Liver (tissue), 3 donors: ENCODE measurements at regions not wholly inside any gene's neighbourhood (a gene's known extent, or its start where the extent isn't known, plus 50 kb on each side); places are given as distances from the start of the nearest gene placed in this dataset.

ENCODE experiments used
- EGR1 ChIP-seq, 2 donors: IDR thresholded peaks; 2 replicates each; pipeline ENCODE4 v1.6.1; 2016 to 2018; ENCODE audit warnings: antibody characterized with exemption in 2 of 2, low read depth in 2 of 2
- GABPA ChIP-seq, 2 donors: IDR thresholded peaks in 1 of 2; conservative IDR thresholded peaks in 1 of 2; 2 replicates each; pipeline ENCODE4 v1.6.1; 2016; ENCODE audit warnings: antibody characterized with exemption in 2 of 2, mild to moderate bottlenecking in 1 of 2, moderate library complexity in 1 of 2
- HNF4A ChIP-seq, 2 donors: conservative IDR thresholded peaks; 2 replicates each; pipeline ENCODE4 v1.6.1; 2016; ENCODE audit warnings: antibody characterized with exemption in 2 of 2, mild to moderate bottlenecking in 2 of 2
- HNF4G ChIP-seq: IDR thresholded peaks from 2 replicates; pipeline ENCODE4 v1.6.1; 2016; ENCODE audit warnings: antibody characterized with exemption
- NR2F2 ChIP-seq: IDR thresholded peaks from 2 replicates; pipeline ENCODE4 v1.6.1; 2016; ENCODE audit warnings: antibody characterized with exemption
- RAD21 ChIP-seq, 2 donors: IDR thresholded peaks; 2 replicates each; pipeline ENCODE4 v1.6.1; 2016; ENCODE audit warnings: antibody characterized with exemption in 2 of 2, mild to moderate bottlenecking in 2 of 2
- SP1 ChIP-seq: IDR thresholded peaks from 2 replicates; pipeline ENCODE4 v1.6.1; 2018; ENCODE audit warnings: antibody characterized with exemption, mild to moderate bottlenecking
- TAF1 ChIP-seq: conservative IDR thresholded peaks from 2 replicates; pipeline ENCODE4 v1.6.1; 2016; ENCODE audit warnings: antibody characterized with exemption, mild to moderate bottlenecking
- TF ChIP-seq, protein P1 (sequence below): IDR thresholded peaks from 2 replicates; pipeline ENCODE4 v1.6.1; 2016; ENCODE audit warnings: antibody characterized with exemption
- TF ChIP-seq, protein P2 (sequence below): fragments of 150-350 bp; IDR thresholded peaks from 2 replicates; pipeline ENCODE4 v1.5.1; 2017; ENCODE audit warnings: improper control_type of control experiment, low read depth, low read length; ENCODE audit not compliant: missing input control
- TF ChIP-seq, protein P3 (sequence below): IDR thresholded peaks from 2 replicates; pipeline ENCODE4 v1.6.1; 2016; ENCODE audit warnings: antibody characterized with exemption
- TF ChIP-seq, protein P4 (sequence below): IDR thresholded peaks from 2 replicates; pipeline ENCODE4 v1.6.1; 2016; ENCODE audit warnings: antibody characterized with exemption, mild to moderate bottlenecking
- TF ChIP-seq, protein P5 (sequence below): IDR thresholded peaks from 2 replicates; pipeline ENCODE4 v1.6.1; 2016; ENCODE audit warnings: antibody characterized with exemption
- donor health status: healthy.
- donor health status: healthy.

DNA sequence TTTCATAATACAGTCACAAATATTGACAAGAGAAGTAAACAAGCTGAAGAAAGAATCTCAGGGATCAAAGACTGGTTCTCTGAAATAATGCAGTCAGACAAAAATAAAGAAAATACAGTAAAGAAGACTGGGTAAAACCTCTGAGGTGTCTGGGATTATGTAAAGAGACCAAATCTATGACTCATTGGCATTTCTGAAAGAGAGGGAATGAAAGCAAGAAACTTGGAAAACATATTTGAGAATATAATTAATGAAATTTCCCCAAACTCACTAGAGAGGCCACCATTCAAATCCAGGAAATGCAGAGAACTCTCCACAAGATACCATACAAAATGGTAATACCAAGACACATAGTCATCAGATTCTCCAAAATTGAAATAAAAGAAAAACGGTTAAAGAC lies 53.0 kb upstream of the GPC6 start:
- TF ChIP-seq, protein P1, sequence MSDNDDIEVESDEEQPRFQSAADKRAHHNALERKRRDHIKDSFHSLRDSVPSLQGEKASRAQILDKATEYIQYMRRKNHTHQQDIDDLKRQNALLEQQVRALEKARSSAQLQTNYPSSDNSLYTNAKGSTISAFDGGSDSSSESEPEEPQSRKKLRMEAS: no peak
- TF ChIP-seq, protein P2, sequence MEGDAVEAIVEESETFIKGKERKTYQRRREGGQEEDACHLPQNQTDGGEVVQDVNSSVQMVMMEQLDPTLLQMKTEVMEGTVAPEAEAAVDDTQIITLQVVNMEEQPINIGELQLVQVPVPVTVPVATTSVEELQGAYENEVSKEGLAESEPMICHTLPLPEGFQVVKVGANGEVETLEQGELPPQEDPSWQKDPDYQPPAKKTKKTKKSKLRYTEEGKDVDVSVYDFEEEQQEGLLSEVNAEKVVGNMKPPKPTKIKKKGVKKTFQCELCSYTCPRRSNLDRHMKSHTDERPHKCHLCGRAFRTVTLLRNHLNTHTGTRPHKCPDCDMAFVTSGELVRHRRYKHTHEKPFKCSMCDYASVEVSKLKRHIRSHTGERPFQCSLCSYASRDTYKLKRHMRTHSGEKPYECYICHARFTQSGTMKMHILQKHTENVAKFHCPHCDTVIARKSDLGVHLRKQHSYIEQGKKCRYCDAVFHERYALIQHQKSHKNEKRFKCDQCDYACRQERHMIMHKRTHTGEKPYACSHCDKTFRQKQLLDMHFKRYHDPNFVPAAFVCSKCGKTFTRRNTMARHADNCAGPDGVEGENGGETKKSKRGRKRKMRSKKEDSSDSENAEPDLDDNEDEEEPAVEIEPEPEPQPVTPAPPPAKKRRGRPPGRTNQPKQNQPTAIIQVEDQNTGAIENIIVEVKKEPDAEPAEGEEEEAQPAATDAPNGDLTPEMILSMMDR: no peak
- TF ChIP-seq, protein P3, sequence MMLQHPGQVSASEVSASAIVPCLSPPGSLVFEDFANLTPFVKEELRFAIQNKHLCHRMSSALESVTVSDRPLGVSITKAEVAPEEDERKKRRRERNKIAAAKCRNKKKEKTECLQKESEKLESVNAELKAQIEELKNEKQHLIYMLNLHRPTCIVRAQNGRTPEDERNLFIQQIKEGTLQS: no peak
- no peak for TF ChIP-seq HNF4A (conservative IDR thresholded peaks at IDR 0.05)
- no peak for TF ChIP-seq SP1
- TF ChIP-seq, protein P4, sequence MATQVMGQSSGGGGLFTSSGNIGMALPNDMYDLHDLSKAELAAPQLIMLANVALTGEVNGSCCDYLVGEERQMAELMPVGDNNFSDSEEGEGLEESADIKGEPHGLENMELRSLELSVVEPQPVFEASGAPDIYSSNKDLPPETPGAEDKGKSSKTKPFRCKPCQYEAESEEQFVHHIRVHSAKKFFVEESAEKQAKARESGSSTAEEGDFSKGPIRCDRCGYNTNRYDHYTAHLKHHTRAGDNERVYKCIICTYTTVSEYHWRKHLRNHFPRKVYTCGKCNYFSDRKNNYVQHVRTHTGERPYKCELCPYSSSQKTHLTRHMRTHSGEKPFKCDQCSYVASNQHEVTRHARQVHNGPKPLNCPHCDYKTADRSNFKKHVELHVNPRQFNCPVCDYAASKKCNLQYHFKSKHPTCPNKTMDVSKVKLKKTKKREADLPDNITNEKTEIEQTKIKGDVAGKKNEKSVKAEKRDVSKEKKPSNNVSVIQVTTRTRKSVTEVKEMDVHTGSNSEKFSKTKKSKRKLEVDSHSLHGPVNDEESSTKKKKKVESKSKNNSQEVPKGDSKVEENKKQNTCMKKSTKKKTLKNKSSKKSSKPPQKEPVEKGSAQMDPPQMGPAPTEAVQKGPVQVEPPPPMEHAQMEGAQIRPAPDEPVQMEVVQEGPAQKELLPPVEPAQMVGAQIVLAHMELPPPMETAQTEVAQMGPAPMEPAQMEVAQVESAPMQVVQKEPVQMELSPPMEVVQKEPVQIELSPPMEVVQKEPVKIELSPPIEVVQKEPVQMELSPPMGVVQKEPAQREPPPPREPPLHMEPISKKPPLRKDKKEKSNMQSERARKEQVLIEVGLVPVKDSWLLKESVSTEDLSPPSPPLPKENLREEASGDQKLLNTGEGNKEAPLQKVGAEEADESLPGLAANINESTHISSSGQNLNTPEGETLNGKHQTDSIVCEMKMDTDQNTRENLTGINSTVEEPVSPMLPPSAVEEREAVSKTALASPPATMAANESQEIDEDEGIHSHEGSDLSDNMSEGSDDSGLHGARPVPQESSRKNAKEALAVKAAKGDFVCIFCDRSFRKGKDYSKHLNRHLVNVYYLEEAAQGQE: no peak
- no peak for TF ChIP-seq GABPA (IDR thresholded peaks at IDR 0.05 in 1 of 2, conservative IDR thresholded peaks at IDR 0.05 in 1 of 2)
- no peak for TF ChIP-seq TAF1
- no peak for TF ChIP-seq RAD21 (IDR thresholded peaks at IDR 0.05)
- TF ChIP-seq, protein P5, sequence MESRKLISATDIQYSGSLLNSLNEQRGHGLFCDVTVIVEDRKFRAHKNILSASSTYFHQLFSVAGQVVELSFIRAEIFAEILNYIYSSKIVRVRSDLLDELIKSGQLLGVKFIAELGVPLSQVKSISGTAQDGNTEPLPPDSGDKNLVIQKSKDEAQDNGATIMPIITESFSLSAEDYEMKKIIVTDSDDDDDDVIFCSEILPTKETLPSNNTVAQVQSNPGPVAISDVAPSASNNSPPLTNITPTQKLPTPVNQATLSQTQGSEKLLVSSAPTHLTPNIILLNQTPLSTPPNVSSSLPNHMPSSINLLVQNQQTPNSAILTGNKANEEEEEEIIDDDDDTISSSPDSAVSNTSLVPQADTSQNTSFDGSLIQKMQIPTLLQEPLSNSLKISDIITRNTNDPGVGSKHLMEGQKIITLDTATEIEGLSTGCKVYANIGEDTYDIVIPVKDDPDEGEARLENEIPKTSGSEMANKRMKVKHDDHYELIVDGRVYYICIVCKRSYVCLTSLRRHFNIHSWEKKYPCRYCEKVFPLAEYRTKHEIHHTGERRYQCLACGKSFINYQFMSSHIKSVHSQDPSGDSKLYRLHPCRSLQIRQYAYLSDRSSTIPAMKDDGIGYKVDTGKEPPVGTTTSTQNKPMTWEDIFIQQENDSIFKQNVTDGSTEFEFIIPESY: no peak
- TF ChIP-seq EGR1 (IDR thresholded peaks at IDR 0.05; ENCODE audit: low read depth in 2 of 2): no peak
- no peak for TF ChIP-seq NR2F2
- no peak for TF ChIP-seq HNF4G
